GM21825 (cell line): ENCODE measurements at regions not wholly inside any gene's neighbourhood (a gene's known extent, or its start where the extent isn't known, plus 50 kb on each side); places are given as distances from the start of the nearest gene placed in this dataset.
"Not testable (repeated sequence)": the region's sequence is repeated elsewhere in the genome, so short reads cannot be mapped to it uniquely, and the experiment has no call there.

Experiments
- ATAC-seq: cut with Tn5 transposase; IDR thresholded peaks from one replicate; pipeline ENCODE4 v1.9.1; 2021; ENCODE audit warnings: mild to moderate bottlenecking, moderate library complexity; ENCODE audit not compliant: unreplicated experiment

DNA sequence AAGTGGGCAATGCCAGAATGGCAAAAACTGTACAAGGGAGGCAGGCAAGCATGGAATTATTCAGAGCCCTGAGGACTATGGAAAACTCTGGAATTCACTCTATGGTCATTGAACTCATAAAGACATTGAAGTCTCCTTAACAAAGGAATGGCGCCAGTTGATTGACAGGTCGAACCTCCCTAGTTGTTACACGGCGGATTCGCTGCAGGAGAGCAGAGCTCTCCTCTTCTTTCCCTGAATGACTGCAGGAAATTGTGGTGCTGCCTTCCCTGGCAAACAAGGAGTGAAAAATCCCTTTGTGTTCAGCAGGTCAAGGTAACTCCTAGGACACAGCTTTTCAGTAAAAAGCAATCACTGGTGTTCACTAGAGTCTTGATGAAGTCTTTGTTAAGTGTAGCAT, 732.8 kb upstream of the FRG1 start:
- no peak for ATAC-seq

DNA sequence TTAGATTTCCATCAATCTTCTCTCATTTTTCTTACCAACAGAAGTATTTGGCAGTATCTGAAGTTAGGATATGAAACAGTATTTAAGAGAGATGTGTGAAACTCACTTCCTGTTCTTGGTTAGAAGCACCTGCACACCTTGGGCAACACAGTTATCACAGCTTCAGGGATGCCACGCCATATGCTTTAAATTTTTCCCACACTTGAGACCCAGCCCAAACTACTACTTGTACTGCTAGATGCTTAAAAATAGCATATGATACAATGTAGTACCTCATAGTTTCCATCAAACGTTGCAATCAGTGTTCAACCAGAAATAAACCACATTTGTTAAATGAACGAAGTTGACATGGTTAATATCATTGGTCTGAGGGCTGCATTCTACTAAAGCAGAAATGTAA, 725.1 kb upstream of the FRG1 start:
- ATAC-seq = no peak

DNA sequence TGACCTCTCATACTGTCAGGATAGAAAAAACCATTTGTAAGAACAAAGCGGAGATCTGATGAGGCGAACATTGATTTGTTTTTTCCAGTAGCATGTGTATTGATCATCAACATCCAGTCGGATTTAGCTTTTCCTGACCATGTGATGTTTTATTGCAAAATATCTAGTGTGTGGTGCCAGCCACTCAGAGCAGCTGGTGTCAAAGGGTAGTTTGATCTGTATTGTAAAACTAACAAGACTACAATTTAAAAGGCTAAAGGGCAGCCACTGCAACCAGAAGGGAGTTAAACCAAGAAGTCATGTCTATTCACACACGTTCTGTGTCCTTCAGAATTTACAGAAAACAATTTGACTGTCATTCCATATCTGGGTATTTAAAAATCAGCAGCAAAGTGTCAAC, 719.0 kb upstream of the FRG1 start:
- ATAC-seq = no peak

DNA sequence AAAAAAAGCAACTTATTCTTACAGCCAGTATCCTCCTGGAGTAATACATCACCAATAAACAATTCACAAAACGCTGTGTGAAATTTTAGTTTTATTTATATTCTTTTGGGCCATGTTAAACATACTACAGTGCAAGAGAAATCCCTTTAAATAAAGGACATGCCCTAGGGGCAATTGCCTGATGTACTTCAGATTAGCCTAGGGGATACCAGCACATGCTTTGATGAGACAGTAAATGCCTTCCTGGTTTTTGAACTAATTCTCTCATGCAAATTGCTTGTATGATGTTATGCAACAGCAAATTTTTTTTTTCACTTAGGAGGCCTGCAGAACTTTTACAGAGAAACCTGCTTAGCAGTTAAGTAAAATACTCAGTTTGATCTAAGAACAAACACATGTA, 711.9 kb upstream of the FRG1 start:
- no peak for ATAC-seq

DNA sequence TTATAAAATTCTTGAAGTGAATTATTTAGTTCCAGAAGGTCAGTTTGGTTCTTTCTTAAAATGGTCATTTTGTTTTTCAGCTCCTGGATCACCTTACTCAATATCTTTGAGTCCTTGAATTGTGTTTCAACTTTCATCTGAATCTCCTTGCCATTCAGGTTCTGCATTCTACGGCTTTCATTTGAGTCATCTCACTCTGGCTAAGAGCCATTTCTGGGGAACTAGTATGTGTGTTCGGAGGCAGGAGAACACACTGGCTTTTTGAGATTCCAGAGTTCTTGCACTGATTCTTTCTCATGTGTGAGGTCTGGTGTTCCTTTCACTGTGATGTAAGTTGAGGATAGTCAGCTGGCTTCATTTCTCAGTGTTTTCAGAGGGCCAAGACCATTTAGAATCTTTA, 708.4 kb upstream of the FRG1 start:
- no peak for ATAC-seq

DNA sequence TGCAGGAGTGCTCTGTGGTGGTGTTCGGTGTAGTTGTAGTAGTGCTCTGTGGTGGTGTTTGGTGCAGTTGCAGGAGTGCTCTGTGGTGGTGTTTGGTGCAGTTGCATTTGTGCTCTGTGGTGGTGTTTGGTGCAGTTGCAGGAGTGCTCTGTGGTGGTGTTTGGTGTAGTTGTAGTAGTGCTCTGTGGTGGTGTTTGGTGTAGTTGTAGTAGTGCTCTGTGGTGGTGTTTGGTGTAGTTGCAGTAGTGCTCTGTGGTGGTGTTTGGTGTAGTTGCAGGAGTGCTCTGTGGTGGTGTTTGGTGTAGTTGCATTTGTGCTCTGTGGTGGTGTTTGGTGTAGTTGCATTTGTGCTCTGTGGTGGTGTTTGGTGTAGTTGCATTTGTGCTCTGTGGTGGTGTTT, 706.9 kb upstream of the FRG1 start:
- not testable (repeated sequence) for ATAC-seq

DNA sequence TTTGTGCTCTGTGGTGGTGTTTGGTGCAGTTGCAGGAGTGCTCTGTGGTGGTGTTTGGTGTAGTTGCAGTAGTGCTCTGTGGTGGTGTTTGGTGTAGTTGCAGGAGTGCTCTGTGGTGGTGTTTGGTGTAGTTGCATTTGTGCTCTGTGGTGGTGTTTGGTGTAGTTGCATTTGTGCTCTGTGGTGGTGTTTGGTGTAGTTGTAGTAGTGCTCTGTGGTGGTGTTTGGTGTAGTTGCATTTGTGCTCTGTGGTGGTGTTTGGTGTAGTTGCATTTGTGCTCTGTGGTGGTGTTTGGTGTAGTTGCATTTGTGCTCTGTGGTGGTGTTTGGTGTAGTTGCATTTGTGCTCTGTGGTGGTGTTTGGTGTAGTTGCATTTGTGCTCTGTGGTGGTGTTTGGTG, 705.7 kb upstream of the FRG1 start:
- not testable (repeated sequence) for ATAC-seq

DNA sequence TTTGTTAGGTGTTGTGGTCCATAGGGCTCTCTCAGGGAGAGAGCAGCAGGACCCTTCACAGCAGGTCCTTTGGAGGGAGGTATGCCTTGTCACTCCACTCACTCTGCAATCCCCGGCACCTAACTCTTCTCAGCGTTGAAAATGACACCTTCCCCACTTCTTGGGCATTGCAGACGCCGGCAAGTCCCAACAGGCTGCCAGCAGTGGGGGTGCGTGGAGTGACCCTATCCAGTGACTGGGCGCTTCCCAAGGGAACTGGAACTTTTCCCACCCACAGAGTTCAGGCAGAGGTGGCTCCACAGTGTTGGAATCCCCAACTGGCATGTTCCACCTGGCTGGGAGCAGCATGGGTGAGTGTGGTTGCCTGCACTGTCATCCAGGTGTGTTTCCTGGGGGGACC, 705.1 kb upstream of the FRG1 start:
- no peak for ATAC-seq

DNA sequence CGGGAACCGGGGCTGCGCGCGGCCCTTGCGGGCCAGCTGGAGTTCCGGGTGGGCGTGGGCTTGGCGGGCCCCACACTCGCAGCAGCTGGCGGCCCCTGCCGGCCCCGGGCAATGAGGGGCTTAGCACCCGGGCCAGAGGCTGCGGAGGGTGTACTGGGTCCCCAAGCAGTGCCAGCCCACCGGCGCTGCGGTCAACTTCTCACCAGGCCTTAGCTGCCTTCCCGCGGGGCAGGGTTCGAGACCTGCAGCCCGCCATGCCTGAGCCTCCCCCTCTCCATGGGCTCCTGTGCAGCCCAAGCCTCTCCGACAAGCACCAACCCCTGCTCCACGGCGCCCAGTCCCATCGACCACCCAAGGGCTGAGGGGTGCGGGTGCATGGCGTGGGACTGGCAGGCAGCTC, 704.4 kb upstream of the FRG1 start:
- ATAC-seq = not testable (repeated sequence)

DNA sequence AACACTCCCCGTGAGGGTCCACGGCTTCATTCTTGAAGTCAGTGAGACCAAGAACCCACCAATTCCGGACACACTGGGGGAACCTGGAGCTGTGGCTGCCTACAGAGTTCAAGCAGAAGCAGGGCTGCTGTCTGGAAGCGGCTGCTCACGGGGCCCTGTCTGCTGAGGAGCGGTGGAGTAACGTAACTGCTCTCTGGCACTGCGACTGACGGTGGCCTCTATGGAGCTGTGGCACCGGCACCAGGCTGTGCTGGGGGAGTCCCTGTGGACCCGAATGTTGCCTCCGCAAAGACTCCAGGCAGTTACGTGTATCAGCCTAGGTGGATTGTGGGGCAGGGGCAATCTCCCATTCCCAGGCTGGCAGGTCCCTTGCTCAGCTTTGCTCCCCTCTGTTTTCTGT, 703.3 kb upstream of the FRG1 start:
- ATAC-seq = no peak

DNA sequence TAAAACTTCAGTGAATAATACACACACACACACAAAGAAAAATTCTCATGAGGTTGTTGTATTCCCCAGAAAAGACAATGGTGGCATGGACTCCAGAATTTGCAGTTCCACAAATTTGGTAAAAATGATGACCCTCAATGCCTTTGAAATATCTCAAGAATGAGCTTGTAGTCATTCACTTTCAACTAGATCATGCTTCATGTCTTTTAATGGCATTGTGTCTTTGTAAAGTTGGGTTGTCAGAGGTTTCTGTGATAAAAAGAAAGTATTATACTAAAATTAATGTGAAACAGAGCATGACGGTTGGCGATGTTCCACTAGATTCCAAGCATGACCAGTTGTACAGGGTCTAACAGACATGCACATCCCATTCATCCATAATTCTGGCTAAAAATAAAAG, 685.0 kb upstream of the FRG1 start:
- no peak for ATAC-seq

DNA sequence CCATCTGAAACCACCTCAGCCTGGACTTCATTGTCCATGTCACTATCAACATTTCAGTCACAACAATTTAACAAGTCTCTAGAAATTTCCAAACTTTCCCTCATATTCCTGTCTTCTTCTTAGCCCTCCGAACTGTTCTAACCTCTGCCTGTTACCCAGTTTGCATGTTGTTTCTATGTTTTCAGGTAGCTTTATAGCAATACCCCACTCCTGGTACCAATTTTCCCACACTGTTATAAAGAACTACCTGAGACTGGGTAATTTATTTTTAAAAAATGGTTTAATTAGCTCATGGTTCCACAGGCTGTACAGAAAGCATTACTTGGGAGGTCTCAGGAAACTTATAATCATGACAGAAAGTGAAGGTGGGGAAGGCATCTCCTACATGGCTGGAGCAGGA, 679.2 kb upstream of the FRG1 start:
- no peak for ATAC-seq

DNA sequence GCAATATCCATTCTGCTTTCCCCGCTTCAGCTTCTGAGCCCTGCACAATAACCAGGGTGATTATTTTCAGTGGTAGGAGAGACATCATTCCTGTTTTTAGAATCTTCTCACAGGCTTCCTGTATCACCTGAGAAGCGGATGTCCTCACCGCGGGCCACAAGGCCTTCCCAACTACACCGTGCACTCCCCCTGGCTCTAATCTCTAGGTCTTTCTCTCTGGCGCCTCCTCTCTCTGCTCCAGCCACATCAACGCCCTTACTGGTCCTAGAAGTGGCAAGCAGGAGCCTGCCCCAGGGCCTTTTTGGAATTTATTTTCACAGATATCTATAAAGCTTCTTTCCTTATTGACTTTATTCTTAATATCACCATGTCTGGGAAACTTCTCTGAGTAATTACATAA, 675.2 kb upstream of the FRG1 start:
- no peak for ATAC-seq

DNA sequence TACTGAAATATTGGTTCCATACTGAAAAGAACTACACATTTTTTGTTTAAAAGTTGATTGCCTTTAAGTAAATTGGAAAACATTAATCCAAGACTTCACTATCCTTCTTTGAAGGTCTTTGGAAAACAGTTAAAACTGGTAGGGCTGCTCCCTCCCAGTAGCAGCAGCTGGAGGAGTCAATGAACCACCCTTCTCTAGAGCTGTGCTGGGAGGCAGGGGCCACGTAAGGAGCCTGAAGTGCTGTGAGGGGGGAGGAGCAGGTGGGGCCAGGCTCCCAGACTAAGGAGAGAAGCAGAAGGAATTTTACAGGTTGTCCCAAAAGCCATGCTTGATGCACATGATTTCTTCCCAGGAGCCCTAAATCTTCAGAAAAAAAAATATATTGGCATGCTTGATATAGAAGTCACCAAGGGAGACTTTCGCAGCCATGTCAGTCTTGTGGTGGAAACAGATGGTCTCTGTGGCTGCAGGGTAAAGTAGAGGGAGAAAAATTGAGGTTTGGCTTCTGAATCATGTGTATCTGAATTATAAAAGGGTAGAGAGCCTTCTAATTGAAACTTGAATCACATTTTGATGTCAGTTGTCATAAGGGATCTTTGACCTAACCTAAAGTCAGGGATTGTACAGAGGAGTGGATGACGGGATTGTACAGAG, 673.2 kb upstream of the FRG1 start:
- no peak for ATAC-seq

DNA sequence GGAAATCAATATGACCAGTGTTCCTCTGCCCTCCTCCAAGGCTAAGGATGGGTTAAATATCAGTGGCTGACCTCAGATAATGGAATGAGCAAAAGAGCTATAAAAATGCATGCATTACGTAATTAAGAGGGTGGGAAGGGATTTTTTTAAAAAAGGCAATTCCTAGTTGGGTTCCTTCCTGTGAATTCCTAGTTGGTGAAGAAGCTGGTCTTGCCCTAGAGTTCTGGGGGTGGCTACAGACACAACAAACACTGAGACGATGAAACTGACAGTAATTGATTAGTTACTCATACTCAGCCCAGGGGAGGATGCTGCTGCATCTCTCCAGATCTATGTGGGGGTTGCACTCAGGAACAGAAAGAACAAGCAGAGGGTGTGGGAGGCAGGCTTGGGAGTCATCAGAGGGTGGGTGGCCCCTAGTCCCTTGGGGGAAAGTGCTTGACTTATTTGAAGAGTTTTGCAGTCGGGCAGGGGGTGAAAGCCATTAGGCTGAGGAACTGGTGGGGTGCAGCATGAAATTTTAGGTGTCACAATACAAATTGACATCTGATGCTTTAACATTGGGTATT, 662.0 kb upstream of the FRG1 start:
- no peak for ATAC-seq

DNA sequence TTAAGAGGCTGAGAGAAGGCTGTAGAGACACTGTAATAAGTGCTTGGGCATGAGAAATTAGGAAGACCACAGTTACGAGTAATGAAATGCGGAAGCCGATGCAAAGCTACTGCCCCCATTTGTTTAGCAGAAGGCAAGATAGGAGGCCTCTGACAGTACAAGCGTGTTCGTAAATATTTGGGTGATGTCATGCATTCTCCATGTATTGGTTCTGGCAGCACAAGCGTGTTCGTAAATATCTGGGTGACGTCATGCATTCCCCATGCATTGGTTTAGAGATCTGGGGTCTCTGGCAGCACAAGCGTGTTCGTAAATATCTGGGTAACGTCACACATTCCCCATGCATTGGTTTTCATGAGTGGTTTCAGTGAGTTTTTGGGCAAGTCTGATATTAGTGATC, 661.5 kb upstream of the FRG1 start:
- no peak for ATAC-seq

DNA sequence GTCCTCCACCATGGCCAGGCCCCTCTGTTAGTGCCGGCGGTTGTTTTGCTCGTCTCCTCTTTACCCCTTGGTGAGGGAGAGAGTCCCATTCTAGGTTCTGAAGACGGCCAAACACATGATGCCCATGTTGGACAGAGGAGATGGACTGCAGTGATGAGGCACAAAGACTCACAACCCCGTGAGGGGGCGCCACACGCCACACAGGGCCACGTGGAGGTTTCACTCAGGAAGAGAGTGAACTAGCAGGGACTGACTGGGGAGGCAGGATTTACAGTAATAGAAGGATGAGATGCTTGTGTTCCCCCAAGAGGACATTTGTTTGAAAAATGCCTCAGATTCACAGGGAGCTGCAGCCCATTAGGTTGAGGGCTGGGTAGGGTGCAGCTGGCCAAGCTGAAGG, 655.3 kb upstream of the FRG1 start:
- ATAC-seq = no peak

DNA sequence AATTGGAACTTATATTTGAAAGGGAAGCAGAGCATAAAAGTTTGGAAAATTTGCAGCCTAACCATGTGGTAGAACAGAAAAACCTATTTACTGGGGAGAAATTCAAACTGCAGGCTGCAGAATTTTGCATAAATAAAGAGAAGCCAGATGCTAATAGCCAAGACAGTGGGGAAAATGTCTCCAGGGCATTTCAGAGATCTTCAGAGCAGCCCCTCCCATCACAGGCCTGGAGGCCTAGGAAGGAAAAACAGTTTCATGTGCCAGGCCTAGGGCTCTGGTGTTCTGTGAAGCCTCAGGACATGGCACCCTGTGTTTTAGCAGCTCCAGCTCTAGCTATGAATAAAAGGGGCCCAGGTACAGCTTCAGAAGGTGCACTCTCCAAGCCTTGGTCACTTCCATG, 648.7 kb upstream of the FRG1 start:
- ATAC-seq = no peak

DNA sequence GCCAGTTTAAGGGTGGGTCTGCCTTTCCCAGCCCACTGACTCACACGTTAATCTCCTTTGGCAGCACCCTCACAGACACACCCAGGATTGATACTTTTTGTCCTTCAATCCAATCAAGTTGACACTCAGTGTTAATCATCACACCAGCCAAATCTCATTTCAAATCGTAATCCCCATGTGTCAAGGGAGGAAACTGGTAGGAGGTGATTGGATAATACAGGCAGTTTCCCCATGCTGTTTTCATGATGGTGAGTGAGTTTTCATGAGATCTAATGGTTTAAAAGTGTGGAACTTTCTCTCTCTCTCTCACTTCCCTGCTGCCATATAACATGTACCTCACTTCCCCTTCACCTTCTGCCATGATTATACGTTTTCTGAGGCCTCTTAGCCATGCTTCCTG, 647.2 kb upstream of the FRG1 start:
- ATAC-seq = no peak

DNA sequence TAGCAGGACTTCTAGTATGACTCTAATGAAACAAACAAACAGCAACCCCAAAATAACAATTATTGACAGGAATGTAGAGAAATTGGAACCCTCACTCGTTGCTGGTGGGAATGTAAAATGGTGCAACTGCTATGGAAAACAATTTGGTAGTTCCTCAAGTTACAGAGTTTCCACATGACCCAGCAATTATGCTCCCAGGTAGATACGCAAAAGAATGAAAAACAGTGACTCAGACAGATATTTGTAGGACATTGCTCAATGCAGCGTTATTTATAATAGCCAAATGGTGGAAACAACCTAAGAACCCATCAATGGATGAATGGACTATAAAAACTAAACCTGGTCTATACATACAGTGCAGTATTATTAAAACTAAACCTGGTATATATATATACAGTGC, 646.1 kb upstream of the FRG1 start:
- ATAC-seq = no peak

DNA sequence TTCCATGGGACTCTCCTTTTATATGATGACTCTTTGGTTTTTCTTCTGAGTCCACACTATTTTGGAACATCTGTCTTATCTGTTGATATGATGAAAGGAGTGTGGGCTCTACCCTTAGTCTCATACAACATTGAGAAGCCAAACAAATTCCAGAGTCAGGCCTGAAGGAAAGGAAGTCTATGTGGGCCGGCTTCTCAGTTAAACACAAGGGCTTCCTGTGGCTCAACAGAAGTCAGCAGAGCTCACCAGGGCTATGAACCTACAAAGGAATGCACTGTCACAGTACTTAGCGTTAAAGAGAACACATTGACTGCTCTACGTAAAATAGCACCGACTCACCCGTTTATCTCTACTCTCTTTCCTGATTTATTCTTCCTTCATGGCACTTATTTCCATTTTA, 641.0 kb upstream of the FRG1 start:
- no peak for ATAC-seq

DNA sequence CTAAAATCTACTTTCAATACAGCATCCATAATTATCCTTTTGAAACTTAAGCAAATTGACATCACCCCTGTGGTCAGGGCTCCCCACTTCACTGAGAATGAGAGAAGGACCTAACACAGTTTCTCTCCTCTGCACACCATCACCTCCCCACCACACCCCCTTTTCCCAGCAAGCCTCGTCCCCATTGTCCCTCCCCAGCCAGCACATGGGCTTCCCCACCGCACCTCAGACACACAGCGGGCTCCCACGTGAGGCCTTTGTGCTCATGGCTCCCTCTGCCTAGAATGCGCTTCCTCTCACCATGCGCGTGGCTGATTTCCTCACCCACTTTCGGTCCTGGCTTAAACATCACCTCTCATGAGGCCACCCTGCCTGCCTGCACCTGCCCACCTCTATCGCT, 639.0 kb upstream of the FRG1 start:
- no peak for ATAC-seq

DNA sequence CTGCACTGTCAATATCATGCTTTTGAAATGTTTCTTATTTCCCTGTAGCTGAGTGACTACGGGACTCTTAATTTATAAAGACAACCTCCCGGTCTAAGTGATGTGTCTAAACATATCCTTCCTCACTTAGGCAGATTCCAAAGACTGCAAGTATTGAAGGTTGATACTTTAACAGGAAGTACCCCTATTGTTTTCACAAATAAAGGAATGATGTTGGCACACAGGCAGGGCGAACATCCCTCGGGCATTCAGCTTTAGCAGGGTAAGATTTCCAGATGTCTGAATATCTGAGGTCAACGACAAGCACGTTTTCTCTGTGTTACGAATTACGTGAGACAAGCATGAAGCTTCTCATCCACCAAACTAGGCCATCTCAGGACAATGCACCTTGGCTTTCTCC, 638.0 kb upstream of the FRG1 start:
- no peak for ATAC-seq
